ENCODE measurements at regions not wholly inside any gene's neighbourhood (a gene's known extent, or its start where the extent isn't known, plus 50 kb on each side); places are given as distances from the start of the nearest gene placed in this dataset.

DNA sequence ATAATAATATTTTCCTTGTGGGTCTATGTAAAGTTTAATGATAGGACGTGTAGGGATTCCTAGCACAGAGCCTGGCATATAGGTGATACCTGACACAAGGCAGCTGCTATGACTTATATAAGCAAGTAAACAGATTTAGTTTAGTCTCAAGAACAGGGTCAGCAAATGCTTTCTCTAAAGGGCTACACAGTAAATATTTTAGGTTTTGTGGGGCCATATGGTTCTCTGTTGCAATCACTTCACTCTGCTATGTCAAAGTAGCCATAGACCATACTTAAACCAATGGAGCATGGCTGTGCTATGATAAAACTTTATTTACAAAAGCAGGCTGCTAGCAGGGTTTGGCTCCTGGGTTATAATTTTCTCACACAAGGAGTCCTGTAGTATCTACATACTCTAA, 204.8 kb upstream of the KLF4 start:
- DNase-seq, result no peak
- Histone ChIP-seq H3K27me3 (ENCODE audit: low read length) (no peaks in the 10 kb centered on the region), H4K20me1 (ENCODE audit: low read length) (no peaks in the 10 kb centered on the region), H3K9me2 (replicated peaks; ENCODE audit: low read length) (no peaks in the 10 kb centered on the region), H3K9me3 (ENCODE audit: low read length) (no peaks in the 10 kb centered on the region), H3K4me3 (ENCODE audit: low read length) (no peak overlapping the region), H2AFZ (ENCODE audit: low read length) (no peak overlapping the region), H3K9ac (ENCODE audit: low read length) (no peak overlapping the region), H3K4me1 (ENCODE audit: insufficient read depth, low read length) (no peaks in the 10 kb centered on the region), H3K27ac (ENCODE audit: low read length) (no peak overlapping the region), H3F3A (ENCODE audit: low read length, unreplicated experiment) (no peaks in the 10 kb centered on the region), H3K4me2 (ENCODE audit: low read length) (no peak overlapping the region), H3K36me3 (ENCODE audit: low read depth, low read length) (no peaks in the 10 kb centered on the region), H3K79me2 (ENCODE audit: low read length) (no peaks in the 10 kb centered on the region)
- no TSS peak for BruUV-seq (replicated peaks)
- intact Hi-C loops (cut with micrococcal nuclease), result no loop called here
- TF ChIP-seq EZH2phosphoT487 (IDR thresholded peaks at IDR 0.05; ENCODE audit: borderline replicate concordance, low read length), result no peak
- TF ChIP-seq CTCF (conservative IDR thresholded peaks at IDR 0.05; ENCODE audit: low read depth, low read length), result no peak
- TF ChIP-seq EZH2 (IDR thresholded peaks at IDR 0.05; ENCODE audit: low read length, unreplicated experiment), result no peak
- ChIA-PET POLR2A (ENCODE audit: unreplicated experiment) (no interaction called here), CTCF (no interaction called here)
- no peak for ATAC-seq

- no peak for TF ChIP-seq CTCF (conservative IDR thresholded peaks at IDR 0.05; ENCODE audit: low read depth, low read length)
- TF ChIP-seq EZH2phosphoT487 (IDR thresholded peaks at IDR 0.05; ENCODE audit: borderline replicate concordance, low read length), result no peak
- TF ChIP-seq EZH2 (IDR thresholded peaks at IDR 0.05; ENCODE audit: low read length, unreplicated experiment), result no peak
- CTCF ChIA-PET, result no interaction called here
- intact Hi-C loops (cut with micrococcal nuclease), result no loop called here
- H3K36me3 ChIP-seq (ENCODE audit: low read depth, low read length), result no peaks in the 10 kb centered on the region
- ATAC-seq (no peak), DNase-seq (no peak)
- no peak overlapping the region for H2AFZ ChIP-seq (ENCODE audit: low read length)
- no peaks in the 10 kb centered on the region for H3K9me3 ChIP-seq (ENCODE audit: low read length)
- H3K27me3 ChIP-seq (ENCODE audit: low read length), result no peaks in the 10 kb centered on the region
- no peaks in the 10 kb centered on the region for H3K9me2 ChIP-seq (replicated peaks; ENCODE audit: low read length)
- POLR2A ChIA-PET (ENCODE audit: unreplicated experiment), result no interaction called here
- no peaks in the 10 kb centered on the region for H3K79me2 ChIP-seq (ENCODE audit: low read length)
- no peak overlapping the region for H3K4me2 ChIP-seq (ENCODE audit: low read length)
- no peak overlapping the region for H3K27ac ChIP-seq (ENCODE audit: low read length)
- no peaks in the 10 kb centered on the region for H4K20me1 ChIP-seq (ENCODE audit: low read length)
- H3K4me1 ChIP-seq (ENCODE audit: insufficient read depth, low read length), result no peaks in the 10 kb centered on the region
- no peak overlapping the region for H3K4me3 ChIP-seq (ENCODE audit: low read length)
- no peaks in the 10 kb centered on the region for H3F3A ChIP-seq (ENCODE audit: low read length, unreplicated experiment)
- H3K9ac ChIP-seq (ENCODE audit: low read length), result no peak overlapping the region
- BruUV-seq (replicated peaks), result no TSS peak
These were observed 204.2 kb upstream of the KLF4 start for GRCh38 chr9:107693625-107694326.

GRCh38 chr9:107691664-107692063, 202.1 kb upstream of the KLF4 start:
- Histone ChIP-seq H3K36me3 (ENCODE audit: low read depth, low read length) (no peaks in the 10 kb centered on the region), H3F3A (ENCODE audit: low read length, unreplicated experiment) (no peaks in the 10 kb centered on the region), H3K27ac (ENCODE audit: low read length) (no peak overlapping the region), H3K4me2 (ENCODE audit: low read length) (no peak overlapping the region), H3K9ac (ENCODE audit: low read length) (no peak overlapping the region), H4K20me1 (ENCODE audit: low read length) (no peaks in the 10 kb centered on the region), H3K9me2 (replicated peaks; ENCODE audit: low read length) (no peaks in the 10 kb centered on the region), H3K9me3 (ENCODE audit: low read length) (no peaks in the 10 kb centered on the region), H3K27me3 (ENCODE audit: low read length) (no peaks in the 10 kb centered on the region), H3K79me2 (ENCODE audit: low read length) (no peaks in the 10 kb centered on the region), H3K4me1 (ENCODE audit: insufficient read depth, low read length) (no peaks in the 10 kb centered on the region), H2AFZ (ENCODE audit: low read length) (no peak overlapping the region), H3K4me3 (ENCODE audit: low read length) (no peak overlapping the region)
- ChIA-PET POLR2A (ENCODE audit: unreplicated experiment) (no interaction called here), CTCF (no interaction called here)
- no peak for TF ChIP-seq CTCF (conservative IDR thresholded peaks at IDR 0.05; ENCODE audit: low read depth, low read length)
- TF ChIP-seq EZH2 (IDR thresholded peaks at IDR 0.05; ENCODE audit: low read length, unreplicated experiment), result no peak
- TF ChIP-seq EZH2phosphoT487 (IDR thresholded peaks at IDR 0.05; ENCODE audit: borderline replicate concordance, low read length), result no peak
- DNase-seq, result no peak
- BruUV-seq (replicated peaks), result no TSS peak
- ATAC-seq, result no peak
- intact Hi-C loops (cut with micrococcal nuclease), result no loop called here
